Trophoblast cell (in vitro differentiated cells and primary cell): ENCODE measurements at regions not wholly inside any gene's neighbourhood (a gene's known extent, or its start where the extent isn't known, plus 50 kb on each side); places are given as distances from the start of the nearest gene placed in this dataset.

Source experiments
- DNase-seq, 2 donors: peaks; one replicate each; pipeline ENCODE4 v3.0.0-alpha.2; 2016
- H2AFZ ChIP-seq: 2 replicates; pipeline ENCODE4 v1.6.1; 2013; ENCODE audit warnings: low read length, moderate library complexity, mild to moderate bottlenecking; ENCODE audit not compliant: insufficient read depth, poor library complexity
- H2AK5ac ChIP-seq: 2 replicates; pipeline ENCODE4 v1.6.1; 2013; ENCODE audit warnings: mild to moderate bottlenecking, low read length
- H2BK120ac ChIP-seq: 2 replicates; pipeline ENCODE4 v1.6.1; 2013; ENCODE audit warnings: low read length, mild to moderate bottlenecking, moderate library complexity; ENCODE audit not compliant: insufficient read depth, poor library complexity
- H2BK12ac ChIP-seq: 2 replicates; pipeline ENCODE4 v1.6.1; 2013; ENCODE audit warnings: mild to moderate bottlenecking, low read length, moderate library complexity
- H2BK5ac ChIP-seq: 2 replicates; pipeline ENCODE4 v1.6.1; 2013; ENCODE audit warnings: low read length, low read depth, moderate library complexity, mild to moderate bottlenecking; ENCODE audit not compliant: poor library complexity
- H3K14ac ChIP-seq: 2 replicates; pipeline ENCODE4 v1.6.1; 2013; ENCODE audit warnings: mild to moderate bottlenecking, low read length
- H3K18ac ChIP-seq: 2 replicates; pipeline ENCODE4 v1.6.1; 2013; ENCODE audit warnings: mild to moderate bottlenecking, low read length
- H3K23ac ChIP-seq: 2 replicates; pipeline ENCODE4 v1.6.1; 2013; ENCODE audit warnings: low read length
- H3K27ac ChIP-seq: 2 replicates; pipeline ENCODE4 v1.5.1; 2013; ENCODE audit warnings: low read depth, mild to moderate bottlenecking, inconsistent platforms, low read length, moderate library complexity
- H3K27me3 ChIP-seq: 2 replicates; pipeline ENCODE4 v1.6.1; 2013; ENCODE audit warnings: inconsistent platforms, mild to moderate bottlenecking, low read length, moderate library complexity; ENCODE audit not compliant: insufficient read depth
- H3K36me3 ChIP-seq, 2 experiments: 1 replicate in 1 of 2; 2 replicates in 1 of 2; pipeline ENCODE4 v1.6.1; 2013; ENCODE audit warnings: low read length in 2 of 2, mild to moderate bottlenecking in 2 of 2, moderate library complexity in 1 of 2; ENCODE audit not compliant: insufficient read depth in 2 of 2, control insufficient read depth in 1 of 2
- H3K4ac ChIP-seq: 2 replicates; pipeline ENCODE4 v1.6.1; 2013; ENCODE audit warnings: low read depth, mild to moderate bottlenecking, low read length, moderate library complexity
- H3K4me1 ChIP-seq, 2 experiments: 1 replicate in 1 of 2; 2 replicates in 1 of 2; pipeline ENCODE4 v1.6.1; 2013; ENCODE audit warnings: low read length in 2 of 2, mild to moderate bottlenecking in 2 of 2, moderate library complexity in 1 of 2; ENCODE audit not compliant: insufficient read depth in 2 of 2, control insufficient read depth in 1 of 2
- H3K4me2 ChIP-seq: 2 replicates; pipeline ENCODE4 v1.6.1; 2013; ENCODE audit warnings: inconsistent platforms, mild to moderate bottlenecking, low read length, moderate library complexity
- H3K4me3 ChIP-seq: 2 replicates; pipeline ENCODE4 v1.5.1; 2013; ENCODE audit warnings: mild to moderate bottlenecking, low read depth, low read length, inconsistent platforms
- H3K79me1 ChIP-seq: one replicate; pipeline ENCODE4 v1.6.1; 2013; ENCODE audit warnings: low read length
- H3K79me2 ChIP-seq: 2 replicates; pipeline ENCODE4 v1.6.1; 2013; ENCODE audit warnings: low read length, mild to moderate bottlenecking; ENCODE audit not compliant: control insufficient read depth, insufficient read depth, poor library complexity
- H3K9ac ChIP-seq: 2 replicates; pipeline ENCODE4 v1.6.1; 2013; ENCODE audit warnings: mild to moderate bottlenecking, low read length
- H3K9me3 ChIP-seq: 2 replicates; pipeline ENCODE4 v1.6.1; 2013; ENCODE audit warnings: low read depth, mild to moderate bottlenecking, control low read depth, inconsistent platforms, low read length; ENCODE audit not compliant: insufficient read depth
- H4K12ac ChIP-seq: 2 replicates; pipeline ENCODE4 v1.6.1; 2013; ENCODE audit warnings: low read depth, mild to moderate bottlenecking, low read length, moderate library complexity
- H4K8ac ChIP-seq: 2 replicates; pipeline ENCODE4 v1.6.1; 2013; ENCODE audit warnings: low read depth, mild to moderate bottlenecking, low read length, moderate library complexity
- H4K91ac ChIP-seq: one replicate; pipeline ENCODE4 v1.6.1; 2013; ENCODE audit warnings: low read depth, mild to moderate bottlenecking, low read length, moderate library complexity
- WGBS: extraction: QIAGEN DNeasy Blood & Tissue Kit; methylation state at CpG from one replicate; pipeline ENCODE4 v1.1.7; 2013; ENCODE audit warnings: missing lambda C conversion rate; ENCODE audit not compliant: insufficient read length, insufficient coverage; ENCODE audit errors: extremely low coverage; 5-methylcytosine and 5-hydroxymethylcytosine counted together

GRCh38 chr1:216926720-216927510 is 203.7 kb upstream of the ESRRG start:
- H3K9me3 ChIP-seq, result no peaks in the 10 kb centered on the region
- no peak overlapping the region for H2BK5ac ChIP-seq
- H3K27me3 ChIP-seq, result no peaks in the 10 kb centered on the region

GRCh38 chr1:216925962-216926625 is 202.9 kb upstream of the ESRRG start:
- H2AFZ ChIP-seq, result no peak overlapping the region
- H3K9me3 ChIP-seq, result no peaks in the 10 kb centered on the region
- no peak overlapping the region for H3K23ac ChIP-seq
- H4K91ac ChIP-seq, result no peak overlapping the region
- no peak overlapping the region for H3K14ac ChIP-seq
- no peak overlapping the region for H3K4me2 ChIP-seq
- H3K4me1 ChIP-seq, result peaks cover 0 to 4% of the 10 kb centered on the region in 2 experiments
- no peak overlapping the region for H3K4ac ChIP-seq
- no peak overlapping the region for H2AK5ac ChIP-seq
- no peak overlapping the region for H3K18ac ChIP-seq
- H3K9ac ChIP-seq, result no peak overlapping the region
- no peak overlapping the region for H4K12ac ChIP-seq
- no peaks in the 10 kb centered on the region for H3K79me2 ChIP-seq
- WGBS, result no CpG with 5 or more reads among the region's 7 CpGs
- no peaks in the 10 kb centered on the region for H3K79me1 ChIP-seq
- H2BK120ac ChIP-seq, result no peak overlapping the region
- no peaks in the 10 kb centered on the region for H3K36me3 ChIP-seq
- no peaks in the 10 kb centered on the region for H3K27me3 ChIP-seq
- no peak overlapping the region for H3K27ac ChIP-seq
- H2BK5ac ChIP-seq, result no peak overlapping the region
- no peak overlapping the region for H3K4me3 ChIP-seq
- DNase-seq, result no peak
- H4K8ac ChIP-seq, result no peak overlapping the region
- H2BK12ac ChIP-seq, result no peak overlapping the region

More at GRCh38 chr1:216926720-216927510, 203.7 kb upstream of the ESRRG start:
- H3K4me1 ChIP-seq, result peaks cover 0 to 4% of the 10 kb centered on the region in 2 experiments
- H2AFZ ChIP-seq, result no peak overlapping the region
- no peak overlapping the region for H3K23ac ChIP-seq
- no peaks in the 10 kb centered on the region for H3K79me2 ChIP-seq
- H4K91ac ChIP-seq, result no peak overlapping the region
- H3K79me1 ChIP-seq, result no peaks in the 10 kb centered on the region
- no peak overlapping the region for H3K4me3 ChIP-seq
- H3K14ac ChIP-seq, result no peak overlapping the region
- WGBS, result no CpG with 5 or more reads among the region's 11 CpGs
- no peak overlapping the region for H4K8ac ChIP-seq
- no peak overlapping the region for H4K12ac ChIP-seq
- H3K4me2 ChIP-seq, result no peak overlapping the region
- H2BK120ac ChIP-seq, result no peak overlapping the region
- H2AK5ac ChIP-seq, result no peak overlapping the region
- no peak overlapping the region for H3K18ac ChIP-seq
- H3K9ac ChIP-seq, result no peak overlapping the region
- H3K27ac ChIP-seq, result no peak overlapping the region
- DNase-seq, result no peak
- H2BK12ac ChIP-seq, result no peak overlapping the region
- no peak overlapping the region for H3K4ac ChIP-seq
- H3K36me3 ChIP-seq, result no peaks in the 10 kb centered on the region

GRCh38 chr1:216924732-216925131 is 201.5 kb upstream of the ESRRG start:
- Histone ChIP-seq H2AK5ac (no peak overlapping the region), H3K79me1 (no peaks in the 10 kb centered on the region), H3K79me2 (no peaks in the 10 kb centered on the region), H3K4me1 (peaks cover 0 to 4% of the 10 kb centered on the region in 2 experiments), H3K18ac (no peak overlapping the region), H3K9ac (no peak overlapping the region), H3K9me3 (no peaks in the 10 kb centered on the region), H3K27me3 (no peaks in the 10 kb centered on the region), H4K12ac (no peak overlapping the region), H3K4ac (no peak overlapping the region), H3K4me2 (no peak overlapping the region), H3K27ac (no peak overlapping the region), H4K8ac (no peak overlapping the region), H3K36me3 (no peaks in the 10 kb centered on the region), H2BK120ac (no peak overlapping the region), H3K14ac (no peak overlapping the region), H2BK12ac (no peak overlapping the region), H3K23ac (no peak overlapping the region), H2AFZ (no peak overlapping the region), H4K91ac (no peak overlapping the region), H3K4me3 (no peak overlapping the region), H2BK5ac (no peak overlapping the region)
- DNase-seq, result no peak
- WGBS, result no CpG with 5 or more reads among the region's 4 CpGs

GRCh38 chr1:216923601-216924000 is 200.4 kb upstream of the ESRRG start:
- Histone ChIP-seq H3K27me3 (no peaks in the 10 kb centered on the region), H2AFZ (no peak overlapping the region), H3K36me3 (no peaks in the 10 kb centered on the region), H3K4me2 (no peak overlapping the region), H3K27ac (no peak overlapping the region), H3K79me2 (no peaks in the 10 kb centered on the region), H3K4ac (no peak overlapping the region), H2BK120ac (no peak overlapping the region), H3K79me1 (no peaks in the 10 kb centered on the region), H2AK5ac (no peak overlapping the region), H4K12ac (no peak overlapping the region), H2BK5ac (no peak overlapping the region), H3K14ac (no peak overlapping the region), H3K18ac (no peak overlapping the region), H4K8ac (no peak overlapping the region), H2BK12ac (no peak overlapping the region), H3K23ac (no peak overlapping the region), H3K4me1 (peaks cover 0 to 4% of the 10 kb centered on the region in 2 experiments), H3K9ac (no peak overlapping the region), H4K91ac (no peak overlapping the region), H3K4me3 (no peak overlapping the region), H3K9me3 (no peaks in the 10 kb centered on the region)
- WGBS, result no CpG with 5 or more reads among the region's 5 CpGs
- DNase-seq, result peak; percentile 28 to 63
